ENCODE measurements at regions not wholly inside any gene's neighbourhood (a gene's known extent, or its start where the extent isn't known, plus 50 kb on each side); places are given as distances from the start of the nearest gene placed in this dataset.

DNA sequence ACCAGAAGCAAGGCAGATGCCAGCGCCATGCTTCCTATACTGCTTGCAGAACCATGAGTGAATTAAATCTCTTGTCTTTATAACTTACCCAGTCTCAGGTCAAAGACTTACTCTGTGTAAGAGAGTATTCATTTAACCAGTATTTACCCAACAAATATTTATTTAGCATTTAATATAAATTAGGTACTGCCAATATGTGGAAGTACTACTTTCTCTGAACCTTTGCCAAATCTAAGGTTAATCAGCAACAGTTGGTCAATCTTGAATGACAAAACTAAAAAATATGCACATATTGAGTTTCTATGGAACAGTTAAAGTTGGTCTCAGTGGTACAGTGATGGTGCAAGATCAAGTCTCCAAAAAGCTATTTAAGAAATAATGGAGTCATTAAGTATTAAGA lies 155.9 kb upstream of the CCNG1 start:
- no peak for DNase-seq (ENCODE audit: insufficient read length, low spot score)
- no peak for TF ChIP-seq CTCF (IDR thresholded peaks at IDR 0.05; ENCODE audit: insufficient read depth, missing control alignments)
- no peak for FAIRE-seq

- FAIRE-seq (no peak), DNase-seq (ENCODE audit: insufficient read length, low spot score) (no peak)
- no peak for TF ChIP-seq CTCF (IDR thresholded peaks at IDR 0.05; ENCODE audit: insufficient read depth, missing control alignments)
These were observed 143.6 kb upstream of the CCNG1 start for GRCh38 chr5:163293836-163294235.

- TF ChIP-seq CTCF (IDR thresholded peaks at IDR 0.05; ENCODE audit: insufficient read depth, missing control alignments) = no peak
- DNase-seq (ENCODE audit: insufficient read length, low spot score) (no peak), FAIRE-seq (no peak)
These were observed 133.7 kb upstream of the CCNG1 start for GRCh38 chr5:163303718-163304117.

DNA sequence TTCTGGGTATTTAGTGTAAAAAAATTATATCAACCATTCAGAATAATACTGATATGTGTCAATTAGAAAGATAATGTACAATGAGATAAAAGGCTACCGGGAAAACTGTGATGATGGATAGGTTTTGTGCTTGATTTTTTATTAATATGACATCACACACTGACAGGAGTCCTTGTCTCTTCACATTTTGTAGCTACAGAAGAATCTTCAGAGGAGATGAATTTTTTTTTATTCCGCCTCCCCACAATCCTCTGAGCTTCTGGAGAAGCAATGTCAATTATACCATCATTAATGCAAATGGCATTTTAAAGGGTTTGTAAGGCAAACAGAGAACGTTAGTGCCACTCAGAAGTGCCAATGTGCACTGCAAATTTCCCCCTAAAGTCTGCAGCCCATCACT lies 131.7 kb upstream of the CCNG1 start:
- TF ChIP-seq CTCF (IDR thresholded peaks at IDR 0.05; ENCODE audit: insufficient read depth, missing control alignments) = no peak
- FAIRE-seq (no peak), DNase-seq (ENCODE audit: insufficient read length, low spot score) (no peak)

DNA sequence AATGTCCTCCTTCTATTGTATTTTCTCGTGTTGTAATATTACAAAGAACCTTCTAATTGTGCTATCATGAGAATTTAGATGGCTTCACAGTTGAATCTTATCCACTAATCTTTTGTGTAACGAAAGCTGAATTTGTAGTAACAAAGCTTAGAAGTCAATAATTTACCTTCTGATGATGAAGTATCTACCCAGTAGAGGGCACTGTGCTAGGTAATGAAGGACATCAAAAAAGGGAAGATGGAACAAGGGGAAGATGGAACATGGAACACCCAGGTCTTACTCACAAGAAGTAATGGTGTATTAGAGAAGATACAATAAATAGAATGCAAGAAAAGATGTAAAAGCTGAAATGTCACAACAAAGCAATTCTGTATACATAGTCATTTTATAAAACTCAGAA lies 131.0 kb upstream of the CCNG1 start:
- TF ChIP-seq CTCF (IDR thresholded peaks at IDR 0.05; ENCODE audit: insufficient read depth, missing control alignments) = peak; percentile 32
- no peak for DNase-seq (ENCODE audit: insufficient read length, low spot score)
- peak; percentile 82 for FAIRE-seq

DNA sequence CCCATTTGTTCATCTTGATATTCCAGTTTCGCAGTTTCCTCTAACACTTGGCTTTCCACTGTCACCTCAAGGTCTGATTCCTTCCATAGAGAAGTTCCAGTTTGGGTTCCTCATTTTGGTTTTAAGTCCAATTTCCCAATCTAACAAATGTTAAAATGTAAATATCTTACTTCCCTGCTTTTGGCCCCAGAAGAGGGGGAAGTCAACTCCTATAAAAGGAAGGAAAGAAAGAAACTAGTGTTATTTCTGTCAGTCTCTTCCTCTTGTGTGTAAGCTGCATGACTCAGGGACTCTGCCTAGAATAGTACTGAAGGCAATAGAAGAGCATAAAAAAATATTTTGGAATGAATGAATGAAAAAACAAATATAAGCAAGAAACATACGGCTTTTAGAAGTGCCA lies 127.5 kb upstream of the CCNG1 start:
- FAIRE-seq = no peak
- no peak for TF ChIP-seq CTCF (IDR thresholded peaks at IDR 0.05; ENCODE audit: insufficient read depth, missing control alignments)
- DNase-seq (ENCODE audit: insufficient read length, low spot score) = no peak

- FAIRE-seq = no peak
- DNase-seq (ENCODE audit: insufficient read length, low spot score) = no peak
- no peak for TF ChIP-seq CTCF (IDR thresholded peaks at IDR 0.05; ENCODE audit: insufficient read depth, missing control alignments)
These were observed 126.4 kb upstream of the CCNG1 start for GRCh38 chr5:163310997-163311396.
